IMR-90 (cell line): ENCODE measurements at regions not wholly inside any gene's neighbourhood (a gene's known extent, or its start where the extent isn't known, plus 50 kb on each side); places are given as distances from the start of the nearest gene placed in this dataset.

ENCODE experiments used
- ATAC-seq: fragments of 200-7000 bp; cut with Tn5 transposase; 2 replicates; pipeline ENCODE4 v1.9.1; 2020; ENCODE audit warnings: low read depth, mild to moderate bottlenecking, moderate library complexity
- BruUV-seq: library from RNA; stranded (reverse); fragments of 400-500 nt; replicated peaks from 2 replicates; lab custom pipeline; 2021; lab: Mats Ljungman, UMichigan
- CTCF ChIA-PET: fragments of 300-600 bp; formaldehyde crosslinking; extraction: SDS; loops from one replicate; lab custom pipeline; 2021; ENCODE audit warnings: antibody characterized with exemption; lab: Yijun Ruan, JAX
- POLR2A ChIA-PET: fragments of 300-600 bp; sonication (Branson Sonifier 250); formaldehyde crosslinking; loops from one replicate; lab custom pipeline; 2022; ENCODE audit warnings: antibody characterized with exemption; ENCODE audit not compliant: unreplicated experiment; lab: Charles Lee
- DNase-seq: peaks from one replicate; pipeline ENCODE4 v3.0.0; 2013
- H2AFZ ChIP-seq: replicated peaks from 2 replicates; pipeline ENCODE3; 2013; ENCODE audit warnings: low read length, mild to moderate bottlenecking; ENCODE audit not compliant: poor library complexity
- H2AK5ac ChIP-seq: 2 replicates; pipeline ENCODE4 v1.6.1; 2013; ENCODE audit warnings: low read depth, low read length, inconsistent platforms
- H2AK9ac ChIP-seq: replicated peaks from 2 replicates; pipeline ENCODE3; 2013; ENCODE audit warnings: mild to moderate bottlenecking, low read depth, low read length, moderate library complexity; ENCODE audit not compliant: poor library complexity
- H2BK120ac ChIP-seq: 2 replicates; pipeline ENCODE4 v1.6.1; 2013; ENCODE audit warnings: low read depth, low read length, inconsistent platforms
- H2BK15ac ChIP-seq: 3 replicates; pipeline ENCODE4 v1.6.1; 2013; ENCODE audit warnings: low read depth, low read length, inconsistent platforms
- H2BK20ac ChIP-seq: 2 replicates; pipeline ENCODE4 v1.6.1; 2013; ENCODE audit warnings: low read depth, mild to moderate bottlenecking, inconsistent platforms, low read length, moderate library complexity
- H2BK5ac ChIP-seq: 2 replicates; pipeline ENCODE4 v1.6.1; 2013; ENCODE audit warnings: mild to moderate bottlenecking, low read depth, low read length, inconsistent platforms; ENCODE audit not compliant: poor library complexity, severe bottlenecking
- H3K14ac ChIP-seq: replicated peaks from 2 replicates; pipeline ENCODE4 v1.6.1; 2013; ENCODE audit warnings: low read depth, low read length, inconsistent platforms
- H3K18ac ChIP-seq: 2 replicates; pipeline ENCODE4 v1.6.1; 2013; ENCODE audit warnings: low read depth, low read length, control low read depth
- H3K23ac ChIP-seq: 2 replicates; pipeline ENCODE4 v1.6.1; 2013; ENCODE audit warnings: low read depth, low read length, inconsistent platforms
- H3K27ac ChIP-seq: 2 replicates; pipeline ENCODE4 v1.5.1; 2013; ENCODE audit warnings: mild to moderate bottlenecking, control low read depth, low read length; ENCODE audit not compliant: insufficient read depth
- H3K27me3 ChIP-seq: 2 replicates; pipeline ENCODE4 v1.6.1; 2013; ENCODE audit warnings: low read length; ENCODE audit not compliant: control insufficient read depth, insufficient read depth
- H3K36me3 ChIP-seq: 2 replicates; pipeline ENCODE4 v1.6.1; 2013; ENCODE audit warnings: low read length, mixed read lengths; ENCODE audit not compliant: control insufficient read depth, insufficient read depth
- H3K4ac ChIP-seq: 2 replicates; pipeline ENCODE4 v1.6.1; 2013; ENCODE audit warnings: low read depth, low read length, inconsistent platforms
- H3K4me1 ChIP-seq: 2 replicates; pipeline ENCODE4 v1.6.1; 2013; ENCODE audit warnings: low read length, mixed read lengths; ENCODE audit not compliant: control insufficient read depth, insufficient read depth
- H3K4me2 ChIP-seq: 2 replicates; pipeline ENCODE4 v1.6.1; 2013; ENCODE audit warnings: low read depth, mild to moderate bottlenecking, control low read depth, low read length, moderate library complexity
- H3K4me3 ChIP-seq: 2 replicates; pipeline ENCODE4 v1.5.1; 2013; ENCODE audit warnings: low read depth, mild to moderate bottlenecking, control low read depth, low read length, moderate library complexity; ENCODE audit not compliant: insufficient read depth
- H3K56ac ChIP-seq: 2 replicates; pipeline ENCODE4 v1.6.1; 2013; ENCODE audit warnings: low read length, inconsistent platforms; ENCODE audit not compliant: insufficient read depth; ENCODE audit errors: extremely low read depth
- H3K79me1 ChIP-seq, 2 experiments: 2 replicates each; pipeline ENCODE4 v1.6.1; 2013; ENCODE audit warnings: low read length in 2 of 2, inconsistent platforms in 1 of 2, low read depth in 1 of 2
- H3K9ac ChIP-seq: 2 replicates; pipeline ENCODE4 v1.6.1; 2013; ENCODE audit warnings: low read depth, low read length, control low read depth
- H3K9me1 ChIP-seq: 2 replicates; pipeline ENCODE4 v1.6.1; 2013; ENCODE audit warnings: low read length, inconsistent platforms; ENCODE audit not compliant: insufficient read depth
- H3K9me3 ChIP-seq: 2 replicates; pipeline ENCODE4 v1.6.1; 2013; ENCODE audit warnings: low read length; ENCODE audit not compliant: control insufficient read depth, insufficient read depth
- H4K20me1 ChIP-seq: 2 replicates; pipeline ENCODE4 v1.6.1; 2013; ENCODE audit warnings: low read length, inconsistent platforms; ENCODE audit not compliant: insufficient read depth
- H4K5ac ChIP-seq: 2 replicates; pipeline ENCODE4 v1.6.1; 2013; ENCODE audit warnings: mild to moderate bottlenecking, low read depth, low read length, control low read depth
- H4K8ac ChIP-seq, 2 experiments: 2 replicates each; pipeline ENCODE4 v1.6.1; 2013; ENCODE audit warnings: low read depth in 2 of 2, low read length in 2 of 2, control low read depth in 1 of 2, inconsistent platforms in 1 of 2
- H4K91ac ChIP-seq: 2 replicates; pipeline ENCODE4 v1.6.1; 2013; ENCODE audit warnings: low read depth, low read length, inconsistent platforms; ENCODE audit not compliant: insufficient read depth
- BHLHE40 ChIP-seq: fragments of 150-350 bp; IDR thresholded peaks from 2 replicates; pipeline ENCODE4 v1.6.1; 2016; ENCODE audit warnings: mild to moderate bottlenecking, low read depth, low read length
- ELK1 ChIP-seq: fragments of 150-350 bp; IDR thresholded peaks from 2 replicates; pipeline ENCODE4 v1.6.1; 2016; ENCODE audit warnings: low read depth, mild to moderate bottlenecking, low read length, moderate library complexity, borderline replicate concordance
- MAFK ChIP-seq: IDR thresholded peaks from 2 replicates; pipeline ENCODE4 v1.6.1; 2012; ENCODE audit warnings: low read depth, low read length, improper control_type of control experiment
- NFE2L2 ChIP-seq: fragments of 150-350 bp; IDR thresholded peaks from 2 replicates; pipeline ENCODE4 v1.6.1; 2016; ENCODE audit warnings: low read depth, mild to moderate bottlenecking, low read length
- RAD21 ChIP-seq: IDR thresholded peaks from 2 replicates; pipeline ENCODE4 v1.6.1; 2012; ENCODE audit warnings: low read length, improper control_type of control experiment
- RFX5 ChIP-seq: IDR thresholded peaks from 2 replicates; pipeline ENCODE4 v1.8.0; 2012; ENCODE audit warnings: low read depth, mild to moderate bottlenecking, low read length, moderate library complexity
- WGBS, 2 experiments: methylation state at CpG; one replicate each; pipeline versions ENCODE4 v1.1.5 to v1.1.7; 2013; ENCODE audit warnings: missing lambda C conversion rate in 2 of 2; ENCODE audit not compliant: insufficient read length in 1 of 2; ENCODE audit errors: extremely low coverage in 2 of 2; 5-methylcytosine and 5-hydroxymethylcytosine counted together
- dilution Hi-C: fragments of 300-500 bp; cut with HindIII; formaldehyde crosslinking; loops from one replicate; pipeline ENCODE4 v1.14.3; 2018; ENCODE audit warnings: low sequenced_read_pairs; ENCODE audit not compliant: unreplicated experiment
- in situ Hi-C: fragments of 300-500 bp; cut with MboI; formaldehyde crosslinking; loops from 3 replicates; pipeline ENCODE4 v1.14.3; 2019; ENCODE audit warnings: low sequenced_read_pairs, inconsistent platforms, mixed read lengths
- intact Hi-C: fragments of 100-400 bp; cut with micrococcal nuclease; formaldehyde crosslinking; loops from 2 replicates; pipeline ENCODE4 v1.10.0; 2022

GRCh38 chr11:10634407-10634806 is 59.1 kb downstream of the IRAG1 start:
- no peaks in the 10 kb centered on the region for H3K27me3 ChIP-seq
- TF ChIP-seq ELK1: no peak
- TF ChIP-seq RAD21: no peak
- no peak for TF ChIP-seq BHLHE40
- TF ChIP-seq NFE2L2: no peak
- no peak for TF ChIP-seq MAFK
- no peak for TF ChIP-seq RFX5
- H3K4me3 ChIP-seq: no peak overlapping the region
- no peak overlapping the region for H4K8ac ChIP-seq
- H3K9me1 ChIP-seq: peaks cover 4% of the 10 kb centered on the region; the same call in 1 of the 2 replicates
- H2BK20ac ChIP-seq: no peak overlapping the region
- no peak overlapping the region for H3K4ac ChIP-seq
- H4K5ac ChIP-seq: no peak overlapping the region
- in situ Hi-C loops (no loop called here), intact Hi-C loops (no loop called here), dilution Hi-C loops (no loop called here)
- ATAC-seq: no peak
- no peaks in the 10 kb centered on the region for H3K9me3 ChIP-seq
- no peak overlapping the region for H3K18ac ChIP-seq
- no peak overlapping the region for H3K4me2 ChIP-seq
- H2BK120ac ChIP-seq: no peak overlapping the region
- no peaks in the 10 kb centered on the region; the same call in 1 of the 2 replicates for H4K20me1 ChIP-seq
- WGBS, 2 experiments: no CpG with 5 or more reads among the region's 3 CpGs
- no peak overlapping the region for H3K14ac ChIP-seq
- H3K56ac ChIP-seq: no peak overlapping the region
- H3K36me3 ChIP-seq: peaks cover 50% of the 10 kb centered on the region
- no peak overlapping the region for H3K9ac ChIP-seq
- H3K79me1 ChIP-seq: peaks cover 3 to 47% of the 10 kb centered on the region in 2 experiments
- no peak overlapping the region for H2BK5ac ChIP-seq
- no peak overlapping the region for H2AK5ac ChIP-seq
- H3K23ac ChIP-seq: no peak overlapping the region
- H3K4me1 ChIP-seq: peaks cover 2% of the 10 kb centered on the region; the same call in 1 of the 2 replicates
- no peak overlapping the region for H2BK15ac ChIP-seq
- H4K91ac ChIP-seq: no peak overlapping the region
- no peak for DNase-seq
- H2AFZ ChIP-seq: no peak overlapping the region
- ChIA-PET CTCF (no interaction called here), POLR2A (no interaction called here)
- no TSS peak for BruUV-seq
- no peak overlapping the region for H3K27ac ChIP-seq
- H2AK9ac ChIP-seq: no peak overlapping the region
